Hematopoietic multipotent progenitor cell treated with erythropoietin and hydrocortisone succinate and interleukin-3 and kit ligand, for 17 days (in vitro differentiated cells): ENCODE measurements at regions not wholly inside any gene's neighbourhood (a gene's known extent, or its start where the extent isn't known, plus 50 kb on each side); places are given as distances from the start of the nearest gene placed in this dataset.

ENCODE experiments used
- DNase-seq: peaks from one replicate; pipeline ENCODE4 v3.0.0-alpha.2; 2015; ENCODE audit warnings: low spot score

DNA sequence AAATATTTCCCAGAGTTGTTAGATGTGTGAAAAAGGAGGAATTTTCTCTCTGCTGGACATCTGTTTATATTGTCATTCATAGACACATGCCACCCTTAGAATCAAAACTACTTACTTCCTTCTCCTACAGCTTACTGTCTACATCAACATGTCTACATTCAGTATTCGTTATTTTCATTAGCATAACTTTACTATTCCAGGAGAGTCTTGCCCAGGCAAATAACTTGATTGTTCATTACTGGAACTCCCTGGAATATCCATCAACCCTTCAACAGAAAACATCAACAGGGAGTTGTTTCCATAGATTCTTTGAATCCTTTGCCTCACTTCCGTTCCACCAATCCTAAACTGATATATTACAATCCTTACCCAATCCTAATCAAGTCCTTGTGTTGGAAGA lies 457.5 kb upstream of the ZNF608 start:
- DNase-seq: no peak

DNA sequence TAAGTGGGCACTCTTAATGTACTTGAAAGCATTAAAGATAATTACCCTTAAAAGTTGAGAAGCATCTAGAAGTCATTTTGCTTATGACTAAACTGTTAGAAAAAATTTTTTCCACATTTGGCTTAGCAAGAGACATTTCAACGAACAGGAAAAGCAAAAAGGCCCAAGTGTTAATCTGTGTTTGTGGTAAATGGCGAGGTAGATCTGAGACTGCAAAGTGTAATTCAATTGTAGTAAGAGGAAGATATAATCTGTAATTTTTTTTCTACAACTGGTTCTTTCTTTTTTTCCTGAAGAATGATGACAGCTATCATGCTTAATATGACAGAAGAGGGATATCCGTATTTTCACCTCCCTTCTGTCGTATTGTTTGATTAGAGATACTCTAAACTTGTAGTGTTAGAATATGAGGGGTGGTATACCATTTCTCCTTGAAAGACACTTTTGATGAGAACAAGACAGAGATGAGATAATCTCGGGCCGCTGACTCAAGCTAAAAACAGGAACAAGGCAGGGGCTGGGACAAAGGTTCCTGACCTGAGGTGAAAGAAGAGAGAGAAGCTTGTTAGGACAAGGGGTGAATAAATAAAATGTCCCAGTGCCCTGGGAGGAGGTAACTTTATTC lies 459.3 kb upstream of the ZNF608 start:
- no peak for DNase-seq

DNA sequence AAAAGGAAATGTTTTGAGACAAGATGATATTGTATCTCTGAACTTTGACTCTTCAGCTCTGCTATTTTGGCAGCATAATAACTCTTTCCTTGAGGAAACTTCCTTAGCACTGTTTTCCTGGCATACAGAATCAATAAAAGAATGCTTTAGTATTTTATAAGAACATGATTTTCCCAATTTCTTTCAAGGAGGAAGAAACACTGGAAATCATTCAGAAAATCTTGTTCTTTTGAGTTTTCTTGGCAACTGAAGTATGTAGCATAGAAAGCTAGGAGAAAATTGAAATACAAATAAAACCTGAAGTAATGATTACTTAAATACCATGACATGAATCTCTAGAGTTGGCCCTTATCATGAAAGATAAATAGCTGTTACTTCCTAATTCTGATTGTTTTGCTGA lies 461.4 kb upstream of the ZNF608 start:
- DNase-seq: no peak

DNA sequence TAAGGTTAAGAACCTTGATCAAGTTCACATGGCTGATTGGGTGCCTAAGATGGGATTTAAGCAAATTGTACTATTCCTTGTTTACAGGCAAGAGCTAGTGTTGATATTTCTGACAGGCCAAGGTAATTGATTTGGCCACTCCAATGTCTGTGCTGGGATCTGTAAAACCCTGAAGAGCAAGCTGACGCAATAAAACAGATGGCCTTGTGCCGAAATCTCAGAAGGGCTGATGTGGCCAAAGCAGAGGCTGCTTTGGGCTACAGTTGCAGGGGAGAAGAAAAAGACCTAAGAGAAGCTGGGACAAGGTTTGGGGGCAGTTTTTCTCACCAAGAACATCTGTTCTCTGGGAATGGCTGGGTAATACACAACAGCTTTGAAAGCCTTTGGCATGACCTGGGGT lies 463.2 kb upstream of the ZNF608 start:
- DNase-seq: no peak

DNA sequence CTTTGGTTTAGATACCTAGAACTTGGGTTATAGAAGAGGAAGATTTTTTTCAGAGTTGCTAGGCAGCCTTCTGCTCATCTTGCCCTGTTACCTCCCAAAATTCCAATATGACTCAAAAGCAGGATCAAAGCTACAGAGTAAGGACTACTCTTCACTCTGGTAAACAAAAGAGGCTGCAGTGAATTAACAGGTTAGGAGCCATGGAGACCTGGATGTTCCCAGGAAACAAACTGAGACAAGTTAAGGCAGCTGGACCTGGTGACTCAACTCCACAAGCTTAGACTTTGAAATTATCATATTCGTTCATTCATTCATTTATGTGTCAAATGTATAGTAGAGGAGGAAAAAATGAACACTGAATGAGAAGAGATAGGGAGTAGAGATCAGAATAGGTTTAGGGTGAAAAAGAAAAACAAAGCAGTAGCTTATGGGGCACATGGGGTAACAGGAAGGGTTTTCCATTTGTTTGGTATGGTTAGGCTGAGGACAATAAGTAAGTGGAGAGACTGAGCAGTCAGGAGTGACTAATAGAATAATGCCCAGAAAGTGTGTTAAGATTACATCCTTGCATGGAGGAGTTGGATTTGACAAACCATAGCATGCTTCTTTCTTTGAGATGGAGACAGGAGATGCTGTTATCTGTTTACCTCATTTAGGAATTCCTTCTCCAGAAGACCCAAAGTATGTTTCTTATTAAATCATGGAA lies 464.0 kb upstream of the ZNF608 start:
- no peak for DNase-seq

DNA sequence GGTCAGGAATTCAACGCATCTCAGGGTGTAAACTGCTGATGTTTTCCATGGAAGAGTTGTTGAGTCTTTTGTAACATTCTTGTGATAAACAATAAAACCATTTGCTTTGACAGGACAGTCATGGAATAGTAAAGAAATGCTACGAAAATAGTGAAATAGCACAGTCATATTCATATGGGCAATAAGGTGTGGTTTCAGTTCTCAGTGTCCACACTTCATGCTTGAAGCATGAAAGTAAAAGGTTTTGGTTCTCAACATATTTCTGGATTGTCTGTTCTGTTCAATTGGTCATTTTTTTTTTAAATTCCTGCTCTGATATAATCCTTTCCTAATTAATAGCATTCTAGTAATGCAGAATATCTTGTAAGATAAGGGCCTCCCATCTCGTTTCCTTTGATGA lies 467.6 kb upstream of the ZNF608 start:
- no peak for DNase-seq

DNA sequence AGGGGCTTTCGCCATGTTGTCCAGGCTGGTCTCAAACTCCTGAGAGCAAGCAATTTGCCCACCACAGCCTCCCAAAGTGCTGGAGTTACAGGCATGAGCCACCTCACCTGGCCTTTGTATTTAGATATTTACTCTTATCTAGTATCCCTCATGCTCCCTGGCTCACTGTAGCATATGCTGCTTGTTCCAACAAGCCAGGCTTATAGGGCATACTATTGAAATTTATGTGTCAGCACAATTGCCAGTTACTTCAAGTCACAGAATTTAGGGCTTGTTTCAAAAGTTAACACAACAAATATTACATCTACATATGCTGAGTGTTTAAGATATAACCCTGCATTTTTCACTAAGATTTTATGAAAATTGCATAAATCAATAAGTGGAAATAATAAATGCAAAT lies 469.2 kb upstream of the ZNF608 start:
- no peak for DNase-seq

DNA sequence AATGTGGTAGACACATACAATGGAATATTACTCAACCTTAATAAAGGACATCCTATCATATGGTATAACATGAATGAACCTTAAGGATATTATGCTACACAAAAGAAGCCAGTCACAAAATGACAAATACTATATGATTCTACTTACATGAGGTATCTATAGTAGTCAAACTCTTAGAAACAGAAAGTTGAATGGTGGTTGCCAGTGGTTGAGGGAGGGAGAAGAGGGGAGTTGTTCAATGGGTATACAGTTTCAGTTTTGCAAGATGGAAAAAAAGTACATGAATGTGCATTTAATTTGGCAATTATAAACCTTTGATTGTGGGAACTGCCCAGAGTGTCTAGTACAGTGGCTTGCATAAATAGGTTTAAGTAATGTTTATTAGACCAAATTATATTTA lies 473.3 kb upstream of the ZNF608 start:
- DNase-seq: no peak

DNA sequence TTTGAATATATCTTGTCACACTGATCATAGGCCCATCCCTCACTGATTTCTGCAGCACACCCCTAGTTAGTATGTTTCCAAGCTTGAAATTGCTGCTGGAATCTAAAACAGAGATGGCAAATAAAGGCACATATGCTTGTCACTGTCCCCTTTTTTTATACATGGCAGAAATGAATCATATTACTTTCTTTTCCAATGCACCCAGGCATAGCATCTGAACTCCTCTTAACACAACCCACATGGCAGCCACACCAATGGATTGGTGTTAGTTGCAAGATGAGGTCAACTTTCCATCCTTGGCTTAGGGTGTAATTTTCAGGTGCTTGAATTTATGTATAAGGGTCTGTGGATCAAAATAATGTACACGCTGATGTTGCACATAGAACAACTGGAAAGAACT lies 473.8 kb upstream of the ZNF608 start:
- DNase-seq: no peak

DNA sequence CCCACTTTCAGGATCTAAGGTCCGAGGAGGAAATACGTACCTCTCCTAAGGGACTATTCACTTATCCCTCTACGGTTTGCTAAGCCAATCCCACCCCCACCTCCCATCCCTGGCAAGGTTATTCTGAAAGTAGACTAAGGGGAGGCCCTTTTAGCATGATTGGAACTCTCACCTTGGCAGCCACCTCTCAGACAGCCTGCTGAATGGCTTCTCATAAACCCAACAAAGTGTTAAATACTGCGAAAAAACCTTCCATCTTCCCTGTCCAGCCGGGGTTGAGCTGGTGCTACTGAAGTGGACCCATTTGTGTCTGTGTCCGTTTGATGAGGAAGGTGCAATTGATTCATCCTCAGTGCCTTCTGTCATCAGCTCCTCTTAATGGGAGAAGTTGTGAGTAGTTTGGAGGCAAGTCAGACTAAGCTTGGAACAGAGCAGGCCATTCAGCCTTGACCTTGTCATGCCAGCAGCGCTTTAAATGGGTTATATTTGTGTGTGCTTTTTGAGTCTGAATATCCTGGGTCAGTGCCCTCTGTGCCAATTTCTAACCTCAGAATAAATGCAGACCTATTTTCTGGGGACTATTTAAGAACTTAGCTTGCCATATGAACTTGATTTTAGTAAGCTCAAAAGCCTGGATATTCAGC lies 476.3 kb upstream of the ZNF608 start:
- DNase-seq: no peak

DNA sequence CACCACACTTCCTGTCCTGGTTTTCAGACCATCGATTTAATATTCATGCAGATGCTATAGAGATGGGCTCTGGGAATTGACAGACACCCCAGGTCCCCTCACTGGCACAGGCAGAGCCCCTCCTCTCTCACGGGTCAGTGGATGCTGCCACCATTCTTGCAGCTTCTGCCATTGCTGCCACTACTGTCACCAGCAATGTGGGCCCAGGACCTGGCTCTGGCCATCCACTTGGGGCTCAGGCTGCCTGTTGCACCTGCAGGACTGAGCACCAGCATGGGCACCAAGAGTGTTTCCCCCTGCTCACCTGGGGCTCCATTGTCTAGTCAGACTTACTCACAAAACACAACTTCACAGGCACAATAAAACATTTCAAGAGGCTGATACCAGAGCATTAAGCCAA lies 479.0 kb upstream of the ZNF608 start:
- DNase-seq: no peak

DNA sequence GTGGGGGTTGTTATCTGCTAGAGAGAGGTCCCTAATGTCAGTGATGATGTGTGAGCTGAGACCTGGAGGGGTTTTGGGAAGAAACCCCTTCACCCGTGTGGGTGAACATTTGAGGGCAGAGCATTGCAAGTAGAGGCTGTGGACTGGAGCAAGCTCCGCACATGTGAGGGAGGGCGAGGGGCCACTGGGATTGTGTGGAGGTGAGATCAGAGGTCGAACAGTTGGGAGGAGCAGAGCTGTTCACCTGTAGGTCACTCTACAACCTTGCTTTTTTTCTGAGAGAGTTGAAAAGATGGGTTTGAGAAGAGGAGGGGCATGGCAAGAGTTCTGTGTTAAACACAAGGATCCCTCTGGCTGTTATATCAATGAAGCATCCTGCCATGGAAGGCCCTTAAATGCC lies 480.4 kb upstream of the ZNF608 start:
- no peak for DNase-seq

DNA sequence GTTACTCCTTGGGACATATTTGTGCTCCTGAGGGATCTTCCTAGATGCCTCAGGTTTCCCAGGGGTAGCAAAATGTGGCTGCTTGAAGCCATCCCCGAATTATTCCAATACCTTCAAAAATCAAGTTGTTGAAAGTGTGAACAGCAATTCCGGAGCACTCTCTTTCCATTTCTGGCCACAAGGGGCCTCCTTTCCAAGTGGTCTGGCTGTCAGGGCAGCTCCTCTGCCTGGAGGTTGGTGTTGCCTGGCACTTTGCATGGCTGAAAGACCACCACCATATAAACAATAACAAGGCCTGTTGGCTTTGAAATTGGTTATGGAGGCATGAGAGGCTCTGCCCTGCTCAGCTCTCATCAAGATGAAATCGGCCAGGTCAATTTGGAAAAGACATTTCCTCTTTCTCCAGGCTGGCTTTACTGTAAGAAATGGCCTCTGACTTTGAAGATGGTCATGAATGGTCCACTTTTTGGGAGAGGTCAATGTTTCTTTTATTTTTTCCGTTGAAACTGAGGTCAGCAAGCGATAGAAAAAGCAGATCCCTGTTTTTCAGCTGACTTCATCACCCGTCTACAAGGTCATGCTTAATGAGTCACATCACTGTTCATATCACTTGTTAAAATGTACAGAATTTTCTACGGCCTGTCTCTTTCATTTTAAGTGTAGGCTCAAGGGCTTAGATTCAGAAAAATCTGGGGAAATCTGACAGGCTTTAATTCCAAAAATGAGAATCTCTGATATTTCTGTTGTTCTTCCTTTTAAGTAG lies 481.1 kb upstream of the ZNF608 start:
- DNase-seq: no peak

DNA sequence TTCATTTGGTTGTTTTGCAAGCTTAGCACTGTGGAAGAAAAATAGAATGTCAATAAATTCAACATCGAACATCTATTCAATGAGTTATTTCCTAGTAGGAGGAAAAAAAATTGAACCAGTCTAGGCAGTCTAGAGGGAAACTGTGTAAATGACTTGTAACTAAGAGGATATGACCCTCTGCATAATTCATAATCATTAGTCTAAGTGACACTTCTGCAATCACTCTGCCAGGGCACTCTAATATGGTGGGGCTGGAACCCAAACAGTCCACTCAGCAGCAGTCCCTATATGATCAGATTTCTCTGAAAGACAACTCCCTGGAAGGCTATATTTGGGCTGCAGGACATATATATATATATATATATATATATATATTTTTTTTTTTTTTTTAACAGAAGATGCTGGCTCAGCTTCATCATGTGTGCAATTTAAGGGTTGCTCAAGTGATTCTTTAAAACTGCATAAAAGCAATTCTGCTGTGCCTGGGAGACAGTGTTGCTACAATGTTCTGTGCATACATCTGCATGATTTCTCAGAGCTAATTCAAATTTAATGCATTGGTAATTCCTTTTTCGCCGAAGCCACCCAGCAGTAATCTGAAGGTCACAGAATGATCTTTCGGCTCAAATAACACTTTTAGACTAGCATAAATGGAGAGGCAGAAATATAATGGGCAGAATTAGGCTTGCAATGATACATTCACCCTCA lies 482.1 kb upstream of the ZNF608 start:
- no peak for DNase-seq

DNA sequence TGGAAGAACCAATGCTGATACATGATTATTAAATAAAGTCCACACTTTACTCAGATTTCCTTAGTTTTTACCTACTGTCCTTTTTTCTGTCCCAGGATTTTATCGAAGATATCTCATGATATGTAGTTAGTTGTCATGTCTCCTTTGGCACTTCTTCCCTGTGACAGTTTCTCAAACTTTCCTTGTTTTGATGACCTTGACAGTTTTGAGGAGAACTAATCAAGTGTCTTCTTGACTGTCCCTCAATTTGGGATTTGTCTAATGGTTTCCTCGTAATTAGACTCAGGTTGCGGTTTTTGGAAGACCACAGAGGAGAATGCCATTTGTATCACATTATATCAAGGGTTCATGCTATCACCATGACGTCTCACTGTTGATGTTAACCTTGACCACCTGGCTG lies 483.1 kb upstream of the ZNF608 start:
- DNase-seq: no peak

DNA sequence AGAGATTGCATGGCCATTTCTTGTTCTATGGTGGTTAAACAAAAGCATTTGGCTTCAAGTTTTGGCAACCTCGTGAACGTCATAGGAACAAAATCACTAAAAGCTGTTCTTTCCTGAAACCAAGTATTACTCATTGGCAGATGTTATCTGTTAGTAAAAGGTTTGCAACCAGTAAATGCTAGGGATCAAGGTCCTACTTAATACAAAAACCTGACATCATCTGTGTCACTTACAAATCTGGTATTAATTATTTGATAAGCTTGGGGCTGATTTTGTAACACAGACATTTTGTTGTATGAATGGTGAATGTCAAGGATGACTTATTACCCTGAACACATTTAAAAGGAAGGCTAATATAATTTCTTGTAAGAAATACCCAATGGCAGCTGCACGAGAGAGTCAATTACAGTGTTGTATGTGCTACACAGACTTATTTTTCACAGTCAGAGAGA lies 486.4 kb upstream of the ZNF608 start:
- DNase-seq: no peak

DNA sequence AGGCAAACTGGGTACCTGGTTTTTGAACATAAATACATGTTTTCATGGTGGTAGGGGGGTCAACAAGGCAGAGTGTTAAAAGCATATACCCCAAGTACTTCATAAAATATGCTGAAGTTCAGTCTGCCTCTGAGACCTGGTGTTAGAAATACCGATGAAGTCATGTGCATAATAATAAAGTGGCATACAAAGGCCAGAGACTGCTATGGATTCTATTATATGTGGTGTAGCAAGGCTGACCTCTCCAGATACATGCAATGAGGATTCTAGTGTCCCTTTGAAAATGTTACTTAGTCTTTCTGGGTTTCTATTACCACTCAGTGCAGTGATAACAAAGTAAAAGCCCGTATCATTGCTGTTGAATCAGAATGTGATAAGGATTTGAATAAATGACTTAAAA lies 487.5 kb upstream of the ZNF608 start:
- DNase-seq: no peak

DNA sequence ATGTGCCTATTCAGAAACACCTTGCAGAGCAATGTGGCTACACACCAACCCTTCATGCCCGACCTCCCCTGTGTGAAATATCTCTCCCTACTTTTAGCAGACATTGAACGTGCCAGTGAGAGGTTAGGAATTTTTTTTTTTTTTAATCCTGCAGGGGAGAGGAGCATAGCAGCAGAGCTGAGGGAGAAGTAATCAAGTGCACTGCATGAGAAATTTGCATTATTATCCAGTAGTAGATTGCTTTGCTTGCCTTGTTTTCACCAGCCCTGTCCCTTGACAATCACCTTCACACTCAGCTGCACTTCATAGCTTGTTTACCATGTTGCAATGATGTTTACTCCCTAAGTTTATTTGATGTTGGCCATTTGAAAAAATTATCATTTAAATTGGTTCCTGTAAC lies 489.6 kb upstream of the ZNF608 start:
- DNase-seq: no peak

DNA sequence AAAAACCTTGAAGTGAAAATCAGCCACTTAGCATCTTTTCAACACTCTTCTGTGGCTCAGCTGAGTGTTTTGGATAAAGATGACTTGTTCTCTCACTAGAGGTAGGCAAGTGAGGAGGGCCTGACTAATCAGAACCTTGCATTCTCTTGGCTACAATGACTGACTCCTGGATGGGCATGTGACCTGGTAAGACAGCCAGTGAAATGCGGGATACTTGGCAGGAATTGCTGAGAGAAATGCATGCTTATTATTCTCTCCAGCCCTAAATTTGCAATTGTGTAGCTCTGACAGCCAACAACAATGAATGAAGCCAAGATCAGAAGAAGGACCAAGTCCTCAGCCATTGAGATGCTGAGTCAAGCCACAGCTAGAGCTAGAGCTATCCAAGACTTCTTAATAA lies 490.5 kb upstream of the ZNF608 start:
- DNase-seq: no peak

DNA sequence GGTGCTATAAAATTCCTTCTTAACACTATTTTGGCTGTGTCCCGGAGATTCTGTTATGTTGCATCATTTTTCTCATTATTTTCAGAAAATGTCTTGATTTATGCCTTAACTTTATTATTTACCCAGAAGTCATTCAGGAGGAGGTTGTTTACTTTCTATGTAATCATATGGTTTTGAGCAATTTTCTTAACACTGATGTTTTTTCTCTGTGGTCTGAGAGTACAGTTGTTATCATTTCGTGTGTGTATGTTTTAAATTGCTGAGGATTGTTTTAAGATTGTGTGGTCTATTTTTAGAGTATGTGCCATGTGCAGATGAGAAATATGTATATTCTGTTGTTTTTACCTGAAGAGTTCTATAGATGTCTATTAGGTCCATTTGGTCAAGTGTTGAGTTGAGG lies 498.1 kb upstream of the ZNF608 start:
- DNase-seq: no peak

DNA sequence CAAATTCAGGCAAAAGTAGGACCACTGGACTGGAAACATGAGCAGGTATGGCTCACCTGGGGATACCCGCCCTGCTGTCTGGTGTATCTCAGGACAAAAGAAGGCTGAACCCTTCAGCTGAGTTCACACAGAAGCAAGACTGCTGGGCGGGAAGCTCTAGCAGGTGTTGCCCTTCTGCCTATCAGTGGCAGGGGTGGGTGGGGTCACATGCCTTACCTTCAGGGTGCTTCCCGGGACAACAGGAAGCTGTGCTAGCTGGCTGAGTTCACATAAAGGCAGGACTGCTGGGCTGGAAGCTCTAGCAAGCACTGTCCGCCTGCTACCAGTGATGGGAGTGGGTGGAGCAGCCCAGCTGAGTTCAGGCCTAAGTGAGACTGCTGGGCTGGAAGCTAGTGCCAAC lies 498.8 kb upstream of the ZNF608 start:
- DNase-seq: no peak

DNA sequence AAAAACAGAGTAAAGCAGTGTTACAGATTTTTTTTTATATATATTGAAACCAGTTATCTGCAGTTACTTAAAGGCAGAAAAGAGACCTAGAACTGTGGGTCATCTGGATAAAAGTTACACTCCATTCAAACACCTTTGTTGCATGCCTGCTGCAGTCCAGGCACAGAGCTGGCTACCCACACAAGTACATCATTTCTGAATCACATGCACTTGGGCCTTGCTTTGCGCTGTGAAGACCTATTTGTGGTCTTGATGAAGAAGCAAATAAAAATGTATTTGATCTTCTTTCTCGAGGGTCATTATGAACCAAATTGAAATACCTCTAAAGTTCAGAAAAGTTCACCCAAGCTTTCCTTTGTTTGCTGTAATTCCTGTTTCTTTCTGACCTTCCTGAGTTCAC lies 503.0 kb upstream of the ZNF608 start:
- DNase-seq: no peak
